ENCODE measurements at regions not wholly inside any gene's neighbourhood (a gene's known extent, or its start where the extent isn't known, plus 50 kb on each side); places are given as distances from the start of the nearest gene placed in this dataset.

- ChIA-PET POLR2A (interaction anchor here (0.9 to 2.9 kb wide), 6 partner anchors 22 to 138 kb away, joined by 3 to 11 read pairs (median 3); no protein-coding TSS in a partner anchor), CTCF (interaction anchor here in 1 of 2 donors (0.8 to 3.7 kb wide), 9 partner anchors 28 to 147 kb away, joined by 3 to 21 read pairs (median 7); partner anchors contain the start of gene NEMF)
- DNase-seq (peak in 1 of 35 experiments; percentile 38), ATAC-seq (replicated peaks in 1 of 4) (no peak)
- H3K4me1 Mint-ChIP-seq = peaks cover 55 to 71% (median 61%) of the 10 kb centered on the region in 3 donors
- H3K36me3 Mint-ChIP-seq = no peaks in the 10 kb centered on the region
- H3K27ac ChIP-seq (ENCODE audit: low read length) = peak overlapping the region; percentile 100
- H3K36me3 ChIP-seq (ENCODE audit: control insufficient read depth in 2 of 2, extremely low read depth in 1 of 2, insufficient read depth in 1 of 2, low read length in 1 of 2) = no peaks in the 10 kb centered on the region
- peaks cover 42 to 68% of the 10 kb centered on the region in 2 experiments for H3K4me1 ChIP-seq (ENCODE audit: control insufficient read depth in 1 of 2, extremely low read depth in 1 of 2, insufficient read depth in 2 of 2, low read length in 2 of 2)
- H3K9me3 ChIP-seq = no peaks in the 10 kb centered on the region
- no peaks in the 10 kb centered on the region for H3K27me3 Mint-ChIP-seq
- no peaks in the 10 kb centered on the region for H3K27me3 ChIP-seq (replicated peaks in 1 of 2; ENCODE audit: control insufficient read depth in 2 of 2, extremely low read depth in 1 of 2, insufficient read depth in 2 of 2, low read length in 1 of 2)
- 27% methylated on average over 8 of the region's 13 CpGs for WGBS (ENCODE audit: insufficient coverage)
- no peaks in the 10 kb centered on the region for H3K9me3 Mint-ChIP-seq
- peak overlapping the region; percentile 98 for H3K27ac Mint-ChIP-seq
- H3K4me3 ChIP-seq (ENCODE audit: control insufficient read depth in 1 of 2, extremely low read depth in 1 of 2, low read length in 1 of 2) = peak overlapping the region; percentile 25 to 33
- H3K4me3 Mint-ChIP-seq = peak overlapping the region; percentile 59 to 77 (median 73)
Observed at GRCh38 chr14:49999826-50000379, 107.0 kb downstream of the ARF6 start.

GRCh38 chr14:50000380-50001150 lies 107.7 kb downstream of the ARF6 start:
- Mint-ChIP-seq H3K9me3 (no peaks in the 10 kb centered on the region), H3K4me3 (peak overlapping the region; percentile 59 to 77 (median 73)), H3K27ac (peak overlapping the region; percentile 98), H3K36me3 (no peaks in the 10 kb centered on the region), H3K27me3 (no peaks in the 10 kb centered on the region), H3K4me1 (peaks cover 55 to 72% (median 63%) of the 10 kb centered on the region in 3 donors)
- 7% methylated on average over 10 of the region's 10 CpGs for WGBS (ENCODE audit: insufficient coverage)
- CTCF ChIA-PET = interaction anchor here (0.6 to 3.7 kb wide), 16 partner anchors 9 to 148 kb away, joined by 3 to 28 read pairs (median 5); partner anchors contain the start of genes NEMF (in 1 of the 2) and VCPKMT (in 1 of the 2)
- POLR2A ChIA-PET = interaction anchor here (0.6 to 2.9 kb wide), 12 partner anchors 20 to 595 kb away, joined by 3 to 11 read pairs (median 3); partner anchors contain the start of gene ARF6 (in 1 of the 2)
- Histone ChIP-seq H3K4me1 (ENCODE audit: control insufficient read depth in 1 of 2, extremely low read depth in 1 of 2, insufficient read depth in 2 of 2, low read length in 2 of 2) (peaks cover 42 to 68% of the 10 kb centered on the region in 2 experiments), H3K9me3 (no peaks in the 10 kb centered on the region), H3K27me3 (replicated peaks in 1 of 2; ENCODE audit: control insufficient read depth in 2 of 2, extremely low read depth in 1 of 2, insufficient read depth in 2 of 2, low read length in 1 of 2) (no peaks in the 10 kb centered on the region), H3K36me3 (ENCODE audit: control insufficient read depth in 2 of 2, extremely low read depth in 1 of 2, insufficient read depth in 1 of 2, low read length in 1 of 2) (no peaks in the 10 kb centered on the region), H3K4me3 (ENCODE audit: control insufficient read depth in 1 of 2, extremely low read depth in 1 of 2, low read length in 1 of 2) (peak overlapping the region; percentile 33 to 41), H3K27ac (ENCODE audit: low read length) (peak overlapping the region; percentile 100)
- ATAC-seq (replicated peaks in 1 of 4) (peak; percentile 31 to 43 (median 38)), DNase-seq (peak; percentile 40 to 79 (median 58))

- Histone ChIP-seq H3K4me3 (ENCODE audit: control insufficient read depth in 1 of 2, extremely low read depth in 1 of 2, low read length in 1 of 2) (peak overlapping the region; percentile 19 to 60), H3K9me3 (no peaks in the 10 kb centered on the region), H3K36me3 (ENCODE audit: control insufficient read depth in 2 of 2, extremely low read depth in 1 of 2, insufficient read depth in 1 of 2, low read length in 1 of 2) (no peaks in the 10 kb centered on the region), H3K4me1 (ENCODE audit: control insufficient read depth in 1 of 2, extremely low read depth in 1 of 2, insufficient read depth in 2 of 2, low read length in 2 of 2) (peaks cover 42 to 68% of the 10 kb centered on the region in 2 experiments), H3K27me3 (replicated peaks in 1 of 2; ENCODE audit: control insufficient read depth in 2 of 2, extremely low read depth in 1 of 2, insufficient read depth in 2 of 2, low read length in 1 of 2) (no peaks in the 10 kb centered on the region), H3K27ac (ENCODE audit: low read length) (peak overlapping the region; percentile 100)
- Mint-ChIP-seq H3K4me3 (peak overlapping the region; percentile 69 to 78 (median 73)), H3K36me3 (no peaks in the 10 kb centered on the region), H3K4me1 (peaks cover 52 to 74% (median 63%) of the 10 kb centered on the region in 3 donors), H3K27me3 (no peaks in the 10 kb centered on the region), H3K9me3 (no peaks in the 10 kb centered on the region), H3K27ac (peak overlapping the region; percentile 98)
- ChIA-PET CTCF (interaction anchor here (0.5 to 3.7 kb wide), 12 partner anchors 10 to 149 kb away, joined by 3 to 28 read pairs (median 7); partner anchors contain the start of genes NEMF (in 1 of the 2) and VCPKMT (in 1 of the 2)), POLR2A (interaction anchor here (0.6 to 2.9 kb wide), 14 partner anchors 24 to 594 kb away, joined by 3 to 11 read pairs (median 4); partner anchors contain the start of genes ARF6 (in 1 of the 2) and KLHDC2 (in 1 of the 2))
- peak; percentile 63 to 64 (median 64) for ATAC-seq (replicated peaks in 1 of 4)
- peak; percentile 25 to 81 (median 58) for DNase-seq
- 4% methylated on average over 18 of the region's 23 CpGs for WGBS (ENCODE audit: insufficient coverage)
Observed at GRCh38 chr14:50001151-50001998, 108.5 kb downstream of the ARF6 start.

GRCh38 chr14:50001999-50002925 lies 109.4 kb downstream of the ARF6 start:
- peak; percentile 19 to 89 (median 67) for DNase-seq
- H3K9me3 Mint-ChIP-seq = no peaks in the 10 kb centered on the region
- no peaks in the 10 kb centered on the region for H3K36me3 Mint-ChIP-seq
- Histone ChIP-seq H3K27ac (ENCODE audit: low read length) (peak overlapping the region; percentile 100), H3K4me1 (ENCODE audit: control insufficient read depth in 1 of 2, extremely low read depth in 1 of 2, insufficient read depth in 2 of 2, low read length in 2 of 2) (peaks cover 42 to 68% of the 10 kb centered on the region in 2 experiments), H3K36me3 (ENCODE audit: control insufficient read depth in 2 of 2, extremely low read depth in 1 of 2, insufficient read depth in 1 of 2, low read length in 1 of 2) (no peaks in the 10 kb centered on the region), H3K9me3 (no peaks in the 10 kb centered on the region), H3K4me3 (ENCODE audit: control insufficient read depth in 1 of 2, extremely low read depth in 1 of 2, low read length in 1 of 2) (peak overlapping the region; percentile 60 to 83), H3K27me3 (replicated peaks in 1 of 2; ENCODE audit: control insufficient read depth in 2 of 2, extremely low read depth in 1 of 2, insufficient read depth in 2 of 2, low read length in 1 of 2) (no peaks in the 10 kb centered on the region)
- peaks cover 49 to 72% (median 63%) of the 10 kb centered on the region in 3 donors for H3K4me1 Mint-ChIP-seq
- ChIA-PET CTCF (interaction anchor here (0.5 to 3.7 kb wide), 15 partner anchors 11 to 150 kb away, joined by 3 to 28 read pairs (median 8); partner anchors contain the start of genes NEMF (in 1 of the 2) and VCPKMT (in 1 of the 2)), POLR2A (interaction anchor here (0.6 to 2.9 kb wide), 15 partner anchors 25 to 234 kb away, joined by 3 to 11 read pairs (median 4); partner anchors contain the start of genes ARF6 (in 1 of the 2) and KLHDC2 (in 1 of the 2))
- no peaks in the 10 kb centered on the region for H3K27me3 Mint-ChIP-seq
- WGBS (ENCODE audit: insufficient coverage) = 13% methylated on average over 7 of the region's 10 CpGs
- peak in 3 of 4 experiments; percentile 6 to 47 (median 7) for ATAC-seq (replicated peaks in 1 of 4)
- H3K27ac Mint-ChIP-seq = peak overlapping the region; percentile 96 to 98
- peak overlapping the region; percentile 73 to 78 (median 75) for H3K4me3 Mint-ChIP-seq

- Histone ChIP-seq H3K4me3 (ENCODE audit: control insufficient read depth in 1 of 2, extremely low read depth in 1 of 2, low read length in 1 of 2) (peak overlapping the region; percentile 60 to 83), H3K4me1 (ENCODE audit: control insufficient read depth in 1 of 2, extremely low read depth in 1 of 2, insufficient read depth in 2 of 2, low read length in 2 of 2) (peaks cover 42 to 65% of the 10 kb centered on the region in 2 experiments), H3K27ac (ENCODE audit: low read length) (peak overlapping the region; percentile 100), H3K9me3 (no peaks in the 10 kb centered on the region), H3K27me3 (replicated peaks in 1 of 2; ENCODE audit: control insufficient read depth in 2 of 2, extremely low read depth in 1 of 2, insufficient read depth in 2 of 2, low read length in 1 of 2) (no peaks in the 10 kb centered on the region), H3K36me3 (ENCODE audit: control insufficient read depth in 2 of 2, extremely low read depth in 1 of 2, insufficient read depth in 1 of 2, low read length in 1 of 2) (no peaks in the 10 kb centered on the region)
- CTCF ChIA-PET = interaction anchor here (0.6 to 3.7 kb wide), 12 partner anchors 59 to 1988 kb away, joined by 3 to 28 read pairs (median 6); partner anchors contain the start of gene NEMF (in 1 of the 2)
- H3K9me3 Mint-ChIP-seq = no peaks in the 10 kb centered on the region
- H3K27me3 Mint-ChIP-seq = no peaks in the 10 kb centered on the region
- POLR2A ChIA-PET = interaction anchor here (0.6 to 2.4 kb wide), 8 partner anchors 17 to 498 kb away, joined by 3 to 10 read pairs (median 4); partner anchors contain the start of gene ARF6 (in 1 of the 2)
- WGBS (ENCODE audit: insufficient coverage) = 0% methylated on average over 4 of the region's 7 CpGs
- H3K4me3 Mint-ChIP-seq = peak overlapping the region; percentile 73 to 78 (median 75)
- DNase-seq (no peak), ATAC-seq (replicated peaks in 1 of 4) (no peak)
- peaks cover 49 to 65% (median 58%) of the 10 kb centered on the region in 3 donors for H3K4me1 Mint-ChIP-seq
- no peaks in the 10 kb centered on the region for H3K36me3 Mint-ChIP-seq
- peak overlapping the region; percentile 96 to 98 for H3K27ac Mint-ChIP-seq
Observed at GRCh38 chr14:50002926-50003212, 110.0 kb downstream of the ARF6 start.
